ENCODE measurements at regions not wholly inside any gene's neighbourhood (a gene's known extent, or its start where the extent isn't known, plus 50 kb on each side); places are given as distances from the start of the nearest gene placed in this dataset.

DNA sequence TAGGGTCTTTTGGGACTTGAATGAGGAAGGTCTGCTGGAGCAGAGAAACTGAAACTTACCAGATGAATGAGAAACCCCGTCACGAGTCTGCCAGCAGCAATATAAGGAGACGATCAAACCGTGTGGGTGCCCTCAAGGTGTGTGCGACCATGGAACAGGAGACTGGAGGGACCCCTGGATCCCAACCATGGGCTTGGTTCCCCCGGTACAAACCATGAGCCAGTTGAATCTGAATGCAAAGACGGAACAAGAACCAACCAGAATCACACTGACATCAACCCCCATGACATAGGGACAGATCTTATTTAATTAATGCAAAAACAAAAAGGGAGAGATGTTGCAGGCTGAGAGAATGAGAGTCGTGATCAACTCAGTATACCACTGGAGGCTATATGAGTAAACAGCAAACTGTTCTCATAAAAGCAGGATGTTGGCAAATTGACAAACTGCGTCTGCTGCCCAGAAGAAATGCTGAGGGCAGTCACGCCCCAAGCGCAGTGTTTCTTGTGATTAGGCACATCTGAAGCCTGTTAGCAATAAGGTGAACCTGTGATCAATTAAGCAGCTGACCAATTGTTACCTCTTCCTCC, 475.5 kb upstream of the ACO1 start:
- TF ChIP-seq, protein P1, sequence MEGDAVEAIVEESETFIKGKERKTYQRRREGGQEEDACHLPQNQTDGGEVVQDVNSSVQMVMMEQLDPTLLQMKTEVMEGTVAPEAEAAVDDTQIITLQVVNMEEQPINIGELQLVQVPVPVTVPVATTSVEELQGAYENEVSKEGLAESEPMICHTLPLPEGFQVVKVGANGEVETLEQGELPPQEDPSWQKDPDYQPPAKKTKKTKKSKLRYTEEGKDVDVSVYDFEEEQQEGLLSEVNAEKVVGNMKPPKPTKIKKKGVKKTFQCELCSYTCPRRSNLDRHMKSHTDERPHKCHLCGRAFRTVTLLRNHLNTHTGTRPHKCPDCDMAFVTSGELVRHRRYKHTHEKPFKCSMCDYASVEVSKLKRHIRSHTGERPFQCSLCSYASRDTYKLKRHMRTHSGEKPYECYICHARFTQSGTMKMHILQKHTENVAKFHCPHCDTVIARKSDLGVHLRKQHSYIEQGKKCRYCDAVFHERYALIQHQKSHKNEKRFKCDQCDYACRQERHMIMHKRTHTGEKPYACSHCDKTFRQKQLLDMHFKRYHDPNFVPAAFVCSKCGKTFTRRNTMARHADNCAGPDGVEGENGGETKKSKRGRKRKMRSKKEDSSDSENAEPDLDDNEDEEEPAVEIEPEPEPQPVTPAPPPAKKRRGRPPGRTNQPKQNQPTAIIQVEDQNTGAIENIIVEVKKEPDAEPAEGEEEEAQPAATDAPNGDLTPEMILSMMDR (IDR thresholded peaks at IDR 0.05): no peak
- TF ChIP-seq EZH2 (IDR thresholded peaks at IDR 0.05): no peak
- TF ChIP-seq EZH2phosphoT487 (IDR thresholded peaks at IDR 0.05): no peak

Measured in neural progenitor cell (in vitro differentiated cells).